ENCODE measurements at regions not wholly inside any gene's neighbourhood (a gene's known extent, or its start where the extent isn't known, plus 50 kb on each side); places are given as distances from the start of the nearest gene placed in this dataset.

GRCh38 chr7:119344466-119344865, 928.5 kb upstream of the KCND2 start:
- H3K9me3 ChIP-seq (ENCODE audit: low read length), result no peaks in the 10 kb centered on the region
- no peak overlapping the region for H3K4me3 ChIP-seq (ENCODE audit: low read length)
- H3K9ac ChIP-seq (ENCODE audit: low read length), result no peak overlapping the region
- H3K4me2 ChIP-seq (ENCODE audit: low read length), result no peak overlapping the region
- no peak overlapping the region for H2AFZ ChIP-seq (ENCODE audit: low read depth, low read length)
- H3F3A ChIP-seq (ENCODE audit: insufficient read depth, low read length, poor library complexity, severe bottlenecking), result no peaks in the 10 kb centered on the region
- H3K9me2 ChIP-seq (ENCODE audit: insufficient read depth, low read length), result no peaks in the 10 kb centered on the region
- H3K79me2 ChIP-seq (replicated peaks; ENCODE audit: insufficient read depth, low read length), result no peaks in the 10 kb centered on the region
- H4K20me1 ChIP-seq (ENCODE audit: insufficient read depth), result no peaks in the 10 kb centered on the region
- no peaks in the 10 kb centered on the region for H3K36me3 ChIP-seq (ENCODE audit: insufficient read depth, low read length)
- H3K27me3 ChIP-seq (ENCODE audit: insufficient read depth, low read depth, low read length), result no peaks in the 10 kb centered on the region
- no peak for TF ChIP-seq REST (IDR thresholded peaks at IDR 0.05; ENCODE audit: borderline replicate concordance)
- TF ChIP-seq TAF1 (IDR thresholded peaks at IDR 0.05; ENCODE audit: low read depth), result no peak
- TF ChIP-seq EP300 (conservative IDR thresholded peaks at IDR 0.05; ENCODE audit: poor library complexity, severe bottlenecking), result no peak
- TF ChIP-seq MXI1 (conservative IDR thresholded peaks at IDR 0.05; ENCODE audit: poor library complexity, severe bottlenecking), result no peak
- no peak for TF ChIP-seq POLR2AphosphoS5 (IDR thresholded peaks at IDR 0.05)
- no peak for TF ChIP-seq EZH2 (IDR thresholded peaks at IDR 0.05; ENCODE audit: borderline replicate concordance, insufficient read depth, low read length, poor library complexity, severe bottlenecking)
- TF ChIP-seq, protein P1, sequence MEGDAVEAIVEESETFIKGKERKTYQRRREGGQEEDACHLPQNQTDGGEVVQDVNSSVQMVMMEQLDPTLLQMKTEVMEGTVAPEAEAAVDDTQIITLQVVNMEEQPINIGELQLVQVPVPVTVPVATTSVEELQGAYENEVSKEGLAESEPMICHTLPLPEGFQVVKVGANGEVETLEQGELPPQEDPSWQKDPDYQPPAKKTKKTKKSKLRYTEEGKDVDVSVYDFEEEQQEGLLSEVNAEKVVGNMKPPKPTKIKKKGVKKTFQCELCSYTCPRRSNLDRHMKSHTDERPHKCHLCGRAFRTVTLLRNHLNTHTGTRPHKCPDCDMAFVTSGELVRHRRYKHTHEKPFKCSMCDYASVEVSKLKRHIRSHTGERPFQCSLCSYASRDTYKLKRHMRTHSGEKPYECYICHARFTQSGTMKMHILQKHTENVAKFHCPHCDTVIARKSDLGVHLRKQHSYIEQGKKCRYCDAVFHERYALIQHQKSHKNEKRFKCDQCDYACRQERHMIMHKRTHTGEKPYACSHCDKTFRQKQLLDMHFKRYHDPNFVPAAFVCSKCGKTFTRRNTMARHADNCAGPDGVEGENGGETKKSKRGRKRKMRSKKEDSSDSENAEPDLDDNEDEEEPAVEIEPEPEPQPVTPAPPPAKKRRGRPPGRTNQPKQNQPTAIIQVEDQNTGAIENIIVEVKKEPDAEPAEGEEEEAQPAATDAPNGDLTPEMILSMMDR (IDR thresholded peaks at IDR 0.05; ENCODE audit: poor library complexity, severe bottlenecking), result no peak
- no peak overlapping the region for H3K27ac ChIP-seq (ENCODE audit: low read length)

DNA sequence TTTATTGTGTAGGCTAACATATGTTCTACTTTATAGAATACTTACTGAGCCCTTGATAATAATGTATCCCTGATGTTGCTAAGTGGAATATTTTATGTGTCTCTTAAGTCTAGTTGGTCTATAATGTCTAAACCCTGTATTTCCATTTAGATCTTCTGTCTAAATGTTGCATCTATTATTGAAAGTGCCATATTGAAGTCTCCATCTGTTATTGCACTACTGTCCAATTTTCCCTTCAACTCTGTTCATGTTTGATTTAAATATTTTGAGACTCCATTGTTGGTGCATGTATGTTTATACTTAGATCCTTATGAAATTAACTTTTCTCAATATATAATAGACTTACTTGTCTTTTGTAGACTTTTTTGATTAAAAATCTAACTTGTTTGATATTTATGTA, 924.5 kb upstream of the KCND2 start:
- Histone ChIP-seq H3K4me3 (ENCODE audit: low read length) (no peak overlapping the region), H3K27ac (ENCODE audit: low read length) (no peak overlapping the region)

More for the DNA sequence above, 924.5 kb upstream of the KCND2 start:
- Histone ChIP-seq H3K9me3 (ENCODE audit: low read length) (no peaks in the 10 kb centered on the region), H4K20me1 (ENCODE audit: insufficient read depth) (no peaks in the 10 kb centered on the region), H3F3A (ENCODE audit: insufficient read depth, low read length, poor library complexity, severe bottlenecking) (no peaks in the 10 kb centered on the region), H3K9me2 (ENCODE audit: insufficient read depth, low read length) (no peaks in the 10 kb centered on the region), H3K27me3 (ENCODE audit: insufficient read depth, low read depth, low read length) (no peaks in the 10 kb centered on the region), H3K4me2 (ENCODE audit: low read length) (no peak overlapping the region), H3K79me2 (replicated peaks; ENCODE audit: insufficient read depth, low read length) (no peaks in the 10 kb centered on the region), H2AFZ (ENCODE audit: low read depth, low read length) (no peak overlapping the region), H3K36me3 (ENCODE audit: insufficient read depth, low read length) (no peaks in the 10 kb centered on the region), H3K9ac (ENCODE audit: low read length) (no peak overlapping the region)
- TF ChIP-seq SMC3 (conservative IDR thresholded peaks at IDR 0.05; ENCODE audit: poor library complexity), result no peak
- no peak for TF ChIP-seq EZH2 (IDR thresholded peaks at IDR 0.05; ENCODE audit: borderline replicate concordance, insufficient read depth, low read length, poor library complexity, severe bottlenecking)
- no peak for TF ChIP-seq REST (IDR thresholded peaks at IDR 0.05; ENCODE audit: borderline replicate concordance)
- TF ChIP-seq TAF1 (IDR thresholded peaks at IDR 0.05; ENCODE audit: low read depth), result no peak
- no peak for TF ChIP-seq MXI1 (conservative IDR thresholded peaks at IDR 0.05; ENCODE audit: poor library complexity, severe bottlenecking)
- no peak for TF ChIP-seq EP300 (conservative IDR thresholded peaks at IDR 0.05; ENCODE audit: poor library complexity, severe bottlenecking)
- TF ChIP-seq POLR2AphosphoS5 (IDR thresholded peaks at IDR 0.05), result no peak
- TF ChIP-seq, protein P1 (IDR thresholded peaks at IDR 0.05; ENCODE audit: poor library complexity, severe bottlenecking), result no peak
- no peak for TF ChIP-seq RAD21 (conservative IDR thresholded peaks at IDR 0.05)

All from neural cell (in vitro differentiated cells).